NCI-H146 treated with DMSO at 0.1 percent for 48 hours (cell line): ENCODE measurements at regions not wholly inside any gene's neighbourhood (a gene's known extent, or its start where the extent isn't known, plus 50 kb on each side); places are given as distances from the start of the nearest gene placed in this dataset.

Source experiments
- DNase-seq: peaks from one replicate; lab custom pipeline; 2025; ENCODE audit not compliant: unreplicated experiment; lab: John Stamatoyannopoulos, UW

DNA sequence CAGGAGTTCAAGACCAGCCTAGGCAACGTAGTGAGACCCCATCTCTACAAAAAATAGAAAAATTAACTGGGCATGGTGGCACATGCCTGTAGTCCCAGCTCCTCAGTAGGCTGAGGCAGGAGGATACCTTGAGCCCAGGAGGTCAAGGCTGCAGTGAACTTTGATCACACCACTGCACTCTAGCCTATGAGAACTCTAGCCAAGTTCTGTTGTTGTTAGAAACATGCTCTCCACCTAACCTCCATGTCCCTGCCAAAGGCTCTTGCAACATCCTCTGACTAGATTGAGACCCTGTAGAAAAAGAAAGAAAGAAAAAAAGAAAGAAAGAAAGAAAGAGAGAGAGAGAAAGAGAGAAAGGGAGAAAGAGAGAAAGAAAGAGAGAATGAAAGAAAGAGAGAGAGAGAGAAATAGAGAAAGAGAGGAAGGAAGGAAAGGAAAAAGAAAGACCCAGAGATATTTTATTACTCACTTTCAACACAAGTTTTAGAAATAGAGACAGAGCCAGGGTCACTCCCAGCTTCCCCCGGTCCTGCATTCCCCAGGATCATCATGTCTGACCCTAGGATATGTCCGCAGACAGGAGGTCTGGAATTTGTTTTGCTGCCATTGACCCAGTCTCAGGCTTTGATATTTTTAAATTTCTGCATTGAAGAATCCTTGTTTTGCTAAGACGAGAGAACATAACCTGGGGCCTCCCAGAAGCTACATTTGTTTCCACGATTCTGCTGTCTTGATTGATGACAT lies 376.5 kb upstream of the CDH5 start:
- DNase-seq = no peak

- DNase-seq = no peak
These were observed 378.4 kb upstream of the CDH5 start for GRCh38 chr16:65988024-65988595.

- DNase-seq = no peak
These were observed 382.2 kb upstream of the CDH5 start for GRCh38 chr16:65984296-65984695.

DNA sequence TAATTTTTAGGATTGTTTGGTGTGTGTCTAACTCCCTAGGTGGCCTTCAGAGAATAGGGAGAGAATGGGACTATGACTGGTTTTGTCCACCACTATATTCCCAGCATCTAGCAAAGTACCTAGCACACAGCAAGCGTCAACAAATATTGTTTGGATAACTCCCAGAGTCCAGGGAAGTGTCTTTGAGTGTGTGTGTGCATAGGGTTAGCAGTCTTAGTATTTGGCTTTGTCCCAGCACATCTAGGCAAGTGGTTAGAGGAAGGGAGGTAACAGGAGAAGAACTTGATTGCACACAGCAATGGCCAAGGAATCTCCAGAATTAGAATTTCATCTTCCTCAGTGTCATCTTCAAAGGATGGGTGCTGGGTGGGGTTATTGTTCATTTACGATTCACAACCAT lies 385.4 kb upstream of the CDH5 start:
- DNase-seq = no peak

- no peak for DNase-seq
These were observed 391.3 kb upstream of the CDH5 start for GRCh38 chr16:65975049-65975708.

GRCh38 chr16:65967376-65967775 lies 399.1 kb upstream of the CDH5 start:
- DNase-seq = no peak

DNA sequence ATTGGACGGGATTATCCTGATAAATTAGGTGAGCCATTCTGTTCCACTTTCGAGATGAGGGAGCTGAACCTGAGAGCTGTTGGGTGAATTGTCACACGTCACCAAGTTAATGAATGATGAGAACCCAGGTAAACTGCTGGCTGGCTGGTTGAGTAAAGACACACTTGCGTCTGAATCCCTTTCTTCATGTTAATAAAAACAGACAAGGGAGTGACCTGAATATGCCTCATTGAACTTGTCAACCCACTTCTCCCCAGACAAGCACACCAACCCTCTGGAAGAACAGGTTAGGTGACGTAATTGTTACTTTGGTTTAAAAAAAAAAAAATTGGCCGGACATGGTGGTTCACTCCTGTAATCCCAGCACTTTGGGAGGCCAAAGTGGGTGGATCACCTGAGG lies 400.9 kb upstream of the CDH5 start:
- no peak for DNase-seq

GRCh38 chr16:65964752-65965151 lies 401.7 kb upstream of the CDH5 start:
- no peak for DNase-seq

DNA sequence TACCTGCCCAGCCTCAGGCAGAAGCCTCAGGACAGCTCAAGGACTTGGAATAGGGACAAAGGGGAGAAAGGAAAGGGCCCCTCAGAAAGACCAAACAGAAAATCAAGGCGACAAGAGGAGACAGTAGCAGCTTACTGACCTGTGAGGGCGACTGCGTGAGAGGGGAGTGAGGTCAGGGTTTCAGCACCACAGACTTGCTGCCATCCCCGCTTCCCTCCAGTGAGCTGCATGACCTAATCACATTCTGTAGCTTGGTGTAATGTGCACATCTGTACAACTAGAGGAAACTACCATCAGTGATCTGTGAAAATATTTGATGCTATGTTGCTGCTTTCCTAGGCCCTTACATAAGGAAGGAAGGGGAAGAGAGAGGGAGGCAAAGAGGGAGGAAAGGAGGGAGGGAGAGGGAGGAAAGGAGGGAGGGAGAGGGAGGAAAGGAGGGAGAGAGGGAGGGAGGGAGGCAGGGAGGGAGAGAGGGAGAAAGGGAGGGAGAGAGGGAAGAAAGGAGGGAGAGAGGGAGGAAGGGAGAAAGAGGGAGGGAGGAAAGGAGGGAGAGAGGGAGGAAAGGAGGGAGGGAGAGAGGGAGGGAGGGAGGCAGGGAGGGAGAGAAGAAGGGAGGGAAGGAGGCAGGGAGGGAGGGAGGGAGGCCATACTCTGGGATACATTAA lies 404.9 kb upstream of the CDH5 start:
- no peak for DNase-seq

GRCh38 chr16:65959983-65960382 lies 406.5 kb upstream of the CDH5 start:
- no peak for DNase-seq

DNA sequence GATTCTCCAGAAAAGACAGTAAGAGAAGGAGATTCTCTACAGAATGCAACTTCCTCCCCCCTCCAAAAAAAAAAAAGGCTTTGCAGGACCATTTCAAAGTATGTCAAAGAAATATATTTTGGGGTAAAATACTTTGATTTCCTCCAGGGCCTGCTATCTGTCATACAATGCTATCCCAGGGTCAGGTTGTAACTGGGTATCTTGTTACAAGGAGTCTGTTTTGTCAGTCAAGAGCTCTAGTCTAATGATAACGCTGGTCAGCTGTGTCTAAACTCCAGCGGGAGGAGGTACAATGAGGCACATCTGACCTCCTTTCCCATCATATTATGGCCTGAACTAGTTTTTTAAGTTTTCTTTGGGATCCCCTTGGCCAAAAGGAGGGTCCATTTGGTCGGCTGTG lies 408.4 kb upstream of the CDH5 start:
- DNase-seq = no peak

- no peak for DNase-seq
These were observed 410.4 kb upstream of the CDH5 start for GRCh38 chr16:65956100-65956499.

- DNase-seq = no peak
These were observed 412.0 kb upstream of the CDH5 start for GRCh38 chr16:65954446-65954845.

- no peak for DNase-seq
These were observed 416.3 kb upstream of the CDH5 start for GRCh38 chr16:65950211-65950610.

- no peak for DNase-seq
These were observed 418.1 kb upstream of the CDH5 start for GRCh38 chr16:65948361-65948760.

DNA sequence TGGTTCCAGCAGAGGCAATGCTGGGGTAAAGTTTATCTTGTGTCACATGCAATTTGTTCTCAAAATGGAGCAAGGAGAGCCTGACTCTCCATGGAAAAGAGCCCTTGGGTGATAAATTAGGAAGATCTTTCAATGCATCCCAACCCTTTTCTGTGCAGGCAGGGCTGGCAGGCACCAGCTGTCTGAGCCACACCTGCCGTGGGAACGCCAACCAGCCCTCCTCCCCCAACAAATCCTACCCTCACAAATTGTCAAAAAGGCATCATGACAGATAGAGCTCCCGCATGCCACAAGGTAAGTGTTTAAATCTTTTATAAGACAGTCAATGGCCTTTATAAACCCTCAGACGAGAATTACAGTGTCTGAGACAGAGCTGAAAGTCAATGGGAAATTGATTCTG lies 418.5 kb upstream of the CDH5 start:
- no peak for DNase-seq

- DNase-seq = no peak
These were observed 421.0 kb upstream of the CDH5 start for GRCh38 chr16:65945493-65945892.

DNA sequence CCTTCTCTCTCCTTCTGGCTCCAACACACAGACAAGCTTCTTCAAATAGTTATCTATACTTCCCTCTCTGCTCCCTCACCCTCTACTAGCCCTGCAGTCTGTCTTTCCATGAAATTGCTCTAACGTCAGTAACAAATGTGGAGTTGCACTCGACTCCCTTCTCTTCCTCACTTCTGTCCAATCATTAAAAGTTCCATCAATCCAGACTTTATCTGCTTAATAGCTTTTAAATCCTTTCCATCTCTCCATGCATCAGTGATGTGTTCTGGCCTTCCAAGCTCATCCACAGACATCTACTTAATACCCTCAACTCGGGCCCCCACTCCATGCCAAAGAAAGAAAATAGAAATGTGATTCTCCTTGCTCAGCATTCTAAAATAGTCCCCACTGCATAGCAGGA lies 422.1 kb upstream of the CDH5 start:
- DNase-seq = no peak

GRCh38 chr16:65940711-65941110 lies 425.8 kb upstream of the CDH5 start:
- DNase-seq = no peak

GRCh38 chr16:65938083-65938482 lies 428.4 kb upstream of the CDH5 start:
- DNase-seq = no peak

DNA sequence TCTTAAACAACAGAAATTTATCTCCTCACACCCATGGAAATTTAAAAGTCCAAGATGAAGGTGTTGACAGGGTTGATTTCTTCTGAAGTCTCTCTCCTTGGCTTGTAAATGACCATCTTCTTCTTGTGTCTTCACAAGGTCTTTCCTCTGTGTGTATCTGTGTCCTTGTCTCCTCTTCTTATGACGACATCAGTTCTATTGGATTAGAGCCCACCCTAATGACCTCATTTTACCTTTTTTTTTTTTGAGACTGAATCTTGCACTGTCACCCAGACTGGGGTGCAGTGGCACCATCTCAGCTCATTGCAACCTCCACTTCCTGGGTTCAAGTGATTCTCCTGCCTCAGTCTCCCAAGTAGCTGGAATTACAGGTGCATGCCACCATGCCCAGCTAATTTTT lies 429.0 kb upstream of the CDH5 start:
- no peak for DNase-seq

- no peak for DNase-seq
These were observed 430.4 kb upstream of the CDH5 start for GRCh38 chr16:65936096-65936495.
